GM18499 (cell line): ENCODE measurements at regions not wholly inside any gene's neighbourhood (a gene's known extent, or its start where the extent isn't known, plus 50 kb on each side); places are given as distances from the start of the nearest gene placed in this dataset.
"Not testable (repeated sequence)": the region's sequence is repeated elsewhere in the genome, so short reads cannot be mapped to it uniquely, and the experiment has no call there.

Experiments
- ATAC-seq: cut with Tn5 transposase; IDR thresholded peaks from one replicate; pipeline ENCODE4 v1.9.1; 2021; ENCODE audit warnings: moderate number of reproducible peaks; ENCODE audit not compliant: insufficient read depth, unreplicated experiment

- ATAC-seq = no peak
Measured at GRCh38 chr5:101136454-101136853, 233.4 kb upstream of the ST8SIA4 start.

GRCh38 chr5:101123363-101123762 is 220.3 kb upstream of the ST8SIA4 start:
- no peak for ATAC-seq

- ATAC-seq = no peak
Measured at GRCh38 chr5:101112645-101113044, 209.6 kb upstream of the ST8SIA4 start.

DNA sequence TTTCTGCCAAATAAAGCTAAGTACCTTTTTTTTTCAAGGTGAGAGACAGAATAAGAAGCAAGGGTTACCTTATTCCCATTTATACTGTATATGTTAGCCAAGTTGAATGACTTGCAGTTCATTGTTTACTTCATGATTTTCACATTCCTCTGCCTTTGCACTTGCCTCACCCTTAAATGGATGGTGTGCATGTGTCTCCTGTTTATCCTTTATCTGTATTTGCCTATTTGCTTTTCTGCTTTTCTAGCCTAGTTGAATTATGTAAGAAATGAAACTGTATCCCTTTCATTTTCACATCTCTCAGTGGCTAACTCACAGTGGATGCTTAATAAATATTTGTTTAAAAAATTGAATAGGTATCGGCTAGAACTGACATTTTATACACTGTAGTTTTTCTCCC is 200.8 kb upstream of the ST8SIA4 start:
- no peak for ATAC-seq

GRCh38 chr5:101102506-101102905 is 199.4 kb upstream of the ST8SIA4 start:
- no peak for ATAC-seq

DNA sequence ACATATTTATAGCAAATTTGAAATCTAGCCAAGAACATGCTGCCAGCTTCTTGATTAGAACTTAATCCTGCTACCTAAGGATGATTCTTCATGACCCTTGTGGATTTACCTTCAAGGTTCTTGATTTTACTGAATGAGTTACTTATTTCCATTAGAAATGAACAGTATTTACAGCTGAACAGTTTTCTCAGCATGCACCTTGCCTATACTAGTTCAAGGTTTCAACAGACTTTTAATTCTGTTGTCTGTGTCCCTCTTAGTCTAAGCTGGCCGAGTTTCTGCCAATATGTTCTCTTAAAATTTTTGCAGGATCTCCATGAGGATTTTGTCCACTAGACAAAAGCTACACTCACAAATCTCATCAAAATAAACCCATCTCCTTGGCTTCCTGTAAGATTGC is 188.8 kb upstream of the ST8SIA4 start:
- ATAC-seq = no peak

GRCh38 chr5:101084353-101084752 is 181.3 kb upstream of the ST8SIA4 start:
- ATAC-seq = no peak

GRCh38 chr5:101080462-101081240 is 177.6 kb upstream of the ST8SIA4 start:
- no peak for ATAC-seq

DNA sequence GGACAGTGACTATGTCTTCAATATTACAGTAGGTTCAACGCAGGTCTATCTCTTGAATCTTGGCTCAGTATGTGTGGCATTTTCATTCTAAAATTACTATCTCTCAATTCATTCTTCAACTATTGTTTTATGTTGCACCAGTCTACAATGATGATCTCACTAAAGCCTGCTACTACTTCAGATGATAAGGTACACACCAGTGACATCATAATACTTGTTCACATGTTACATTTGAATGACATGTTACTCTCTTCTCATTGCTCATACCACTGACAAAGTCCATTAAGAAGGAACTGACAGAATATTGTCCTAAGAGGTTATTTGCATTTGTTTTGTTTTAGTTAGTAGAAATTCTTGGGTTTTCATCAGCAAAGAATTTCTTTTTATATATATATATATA is 165.2 kb upstream of the ST8SIA4 start:
- ATAC-seq = no peak

DNA sequence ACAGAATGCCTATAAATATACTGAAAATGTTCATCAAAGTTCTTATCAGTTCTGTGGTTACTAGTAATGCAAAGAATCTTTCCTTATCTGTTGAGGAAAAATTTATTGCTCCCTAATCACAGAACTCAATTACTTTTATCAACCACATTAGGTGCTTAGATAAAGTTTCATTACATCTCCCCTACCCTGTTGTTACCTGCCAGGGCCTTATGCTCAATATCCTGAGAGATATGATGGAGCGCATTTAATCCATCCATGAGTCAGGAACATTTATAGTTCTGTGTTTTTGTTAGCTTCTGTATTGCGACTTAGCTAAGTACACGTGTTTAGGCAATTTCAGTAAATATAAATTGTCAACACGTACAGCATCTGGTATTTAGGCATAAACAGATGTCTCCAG is 164.3 kb upstream of the ST8SIA4 start:
- ATAC-seq = no peak

DNA sequence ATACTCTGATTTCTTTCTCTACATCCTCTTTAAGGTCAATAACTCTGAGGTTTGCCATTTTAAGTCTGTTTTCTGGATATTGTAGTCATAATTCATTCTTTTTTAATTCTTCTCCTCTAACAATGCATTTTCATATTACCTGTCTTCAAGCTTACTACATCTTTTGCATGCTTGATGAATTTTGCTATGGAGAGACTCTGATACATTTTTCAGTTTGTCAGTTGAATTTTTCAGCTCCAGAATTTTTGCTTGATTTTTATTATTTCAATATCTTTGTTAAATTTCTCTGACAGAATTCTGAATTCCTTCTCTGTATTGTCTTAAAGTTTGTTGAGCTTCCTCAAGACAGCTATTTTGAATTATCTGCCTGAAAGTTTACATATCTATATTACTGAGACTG is 159.8 kb upstream of the ST8SIA4 start:
- ATAC-seq = no peak

GRCh38 chr5:101047181-101047580 is 144.1 kb upstream of the ST8SIA4 start:
- no peak for ATAC-seq

DNA sequence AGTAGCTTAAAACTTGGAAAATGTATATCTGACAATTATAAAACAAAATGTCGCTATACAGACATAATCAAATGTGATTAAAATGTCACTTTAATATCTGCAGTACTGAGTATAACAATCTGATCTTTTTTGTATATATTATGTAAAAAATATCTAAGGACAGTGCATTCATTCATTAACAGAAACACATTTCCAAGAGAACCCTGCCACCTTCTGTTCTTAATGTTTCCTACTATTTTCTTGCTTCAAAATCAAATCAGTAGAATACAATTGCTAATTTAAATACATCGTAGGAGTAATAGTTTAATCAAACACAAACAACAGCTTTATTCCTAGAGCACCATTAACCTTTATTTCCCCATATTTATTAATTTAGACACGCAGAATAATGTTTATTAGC is 142.6 kb upstream of the ST8SIA4 start:
- no peak for ATAC-seq

GRCh38 chr5:101040002-101040401 is 136.9 kb upstream of the ST8SIA4 start:
- ATAC-seq = not testable (repeated sequence)

DNA sequence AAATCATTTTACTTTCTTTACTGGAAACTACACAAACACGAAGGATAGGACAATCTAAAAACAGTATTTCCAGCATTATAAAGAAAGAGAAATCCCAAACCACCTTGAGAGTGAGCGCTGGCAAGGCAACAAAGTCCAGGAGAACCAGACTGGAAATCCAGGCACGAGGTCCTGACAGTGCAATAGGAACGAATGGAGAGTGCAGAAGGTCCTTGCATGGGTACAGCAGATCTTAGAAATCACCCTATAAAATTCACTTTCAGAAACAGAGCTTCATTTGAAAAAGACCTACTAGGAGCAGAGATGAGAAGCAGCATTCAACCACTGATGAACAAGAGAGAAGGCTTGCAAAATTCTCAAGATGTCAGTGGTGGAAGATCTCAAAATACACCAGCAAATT is 133.7 kb upstream of the ST8SIA4 start:
- ATAC-seq = no peak

DNA sequence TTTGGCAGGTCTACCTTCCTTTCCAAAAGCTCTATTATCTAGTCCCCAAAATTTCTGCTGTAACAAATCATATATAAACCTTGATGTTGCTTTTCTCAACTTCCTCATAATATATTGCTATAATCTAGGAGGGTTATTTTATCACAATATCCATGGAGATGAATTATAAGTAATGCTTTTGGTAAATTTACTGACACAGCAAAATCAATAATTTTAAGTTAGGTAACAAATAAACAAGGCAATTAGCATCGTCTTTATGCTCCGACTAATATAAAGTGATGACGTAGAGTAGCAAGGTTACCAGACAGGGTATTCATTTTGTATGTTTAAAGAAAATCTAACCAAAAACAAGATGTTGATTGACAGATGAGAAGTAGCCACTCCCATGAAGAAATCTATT is 132.3 kb upstream of the ST8SIA4 start:
- ATAC-seq = no peak

GRCh38 chr5:101024299-101024698 is 121.2 kb upstream of the ST8SIA4 start:
- peak; percentile 52 for ATAC-seq

DNA sequence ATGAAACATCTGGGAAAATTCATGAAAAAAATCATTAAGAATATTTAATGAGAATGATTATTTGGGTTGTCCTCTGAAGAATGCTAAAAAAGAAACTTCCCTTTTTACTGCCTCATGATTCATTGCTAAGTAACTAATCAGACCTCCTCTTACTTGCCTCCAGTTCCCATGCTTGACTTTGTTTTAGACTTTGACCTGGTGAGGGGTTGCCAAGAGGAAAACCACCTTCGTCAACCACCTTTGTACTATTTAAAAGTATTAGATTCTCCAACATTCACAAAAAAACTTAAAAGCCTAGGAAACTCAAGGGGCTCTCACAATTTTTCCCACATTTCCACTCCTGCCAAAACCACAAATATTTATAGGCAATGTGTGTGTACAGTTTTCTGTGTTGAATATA is 115.2 kb upstream of the ST8SIA4 start:
- ATAC-seq = no peak

- ATAC-seq = no peak
Measured at GRCh38 chr5:101012880-101013279, 109.8 kb upstream of the ST8SIA4 start.

GRCh38 chr5:101009758-101010519 is 106.9 kb upstream of the ST8SIA4 start:
- ATAC-seq = peak; percentile 95

DNA sequence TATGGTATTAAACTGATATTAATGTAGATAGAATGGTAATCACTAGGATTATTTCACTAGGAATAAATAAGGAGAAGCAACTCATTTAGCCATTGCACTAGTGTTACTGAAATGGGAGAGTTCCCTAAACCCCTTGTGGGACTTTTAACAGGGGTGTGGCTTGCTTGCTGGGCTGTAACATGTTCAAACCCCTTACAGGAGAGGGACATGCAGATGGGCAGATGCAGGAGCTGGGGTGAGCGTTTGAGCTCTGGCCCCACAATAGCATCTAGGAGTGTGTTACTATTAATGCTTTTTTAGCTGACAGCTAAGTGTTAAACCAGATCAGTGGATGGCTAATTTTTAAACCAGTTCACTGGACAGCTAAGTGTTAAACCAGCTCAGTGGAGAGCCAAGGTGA is 89.3 kb upstream of the ST8SIA4 start:
- no peak for ATAC-seq

DNA sequence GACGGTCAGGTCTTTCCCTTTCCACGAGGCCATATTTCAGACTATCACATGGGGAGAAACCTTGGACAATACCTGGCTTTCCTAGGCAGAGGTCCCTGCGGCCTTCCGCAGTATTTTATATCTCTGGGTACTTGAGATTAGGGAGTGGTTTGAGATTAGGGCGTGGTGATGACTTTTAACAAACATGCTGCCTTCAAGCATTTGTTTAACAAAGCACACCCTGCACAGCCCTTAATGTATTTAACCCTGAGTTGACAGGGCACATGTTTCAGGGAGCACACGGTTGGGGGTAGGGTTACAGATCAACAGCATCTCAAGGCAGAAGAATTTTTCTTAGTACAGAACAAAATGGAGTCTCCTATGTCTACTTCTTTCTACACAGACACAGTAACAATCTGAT is 80.5 kb upstream of the ST8SIA4 start:
- not testable (repeated sequence) for ATAC-seq
